ENCODE measurements at regions not wholly inside any gene's neighbourhood (a gene's known extent, or its start where the extent isn't known, plus 50 kb on each side); places are given as distances from the start of the nearest gene placed in this dataset.

DNA sequence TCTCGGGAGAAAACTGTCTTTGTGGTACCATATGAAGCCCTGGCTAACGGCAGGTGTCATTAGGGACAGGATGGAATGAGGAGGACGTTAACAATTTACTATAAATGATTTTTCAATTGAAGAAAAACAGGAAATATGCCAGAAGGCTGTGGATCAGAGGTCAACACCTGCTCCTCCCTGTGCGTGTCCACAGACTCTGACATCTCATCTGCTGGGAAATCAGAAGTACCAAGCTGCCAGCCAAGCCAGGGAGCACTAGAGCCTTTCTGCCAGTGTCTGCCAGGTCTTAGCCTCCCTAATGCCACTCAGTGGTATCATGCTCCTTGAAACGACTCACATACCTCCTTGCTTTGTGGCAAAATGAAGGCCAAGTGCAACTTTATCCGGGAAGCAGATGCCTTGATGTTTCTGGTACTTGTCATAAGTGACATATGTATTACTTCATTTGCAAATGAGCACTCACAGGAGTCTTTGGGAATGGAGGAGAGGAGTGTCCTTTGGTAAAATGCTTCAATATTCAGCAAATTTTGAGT, 541.1 kb downstream of the SATB2 start:
- TF ChIP-seq, protein P1, sequence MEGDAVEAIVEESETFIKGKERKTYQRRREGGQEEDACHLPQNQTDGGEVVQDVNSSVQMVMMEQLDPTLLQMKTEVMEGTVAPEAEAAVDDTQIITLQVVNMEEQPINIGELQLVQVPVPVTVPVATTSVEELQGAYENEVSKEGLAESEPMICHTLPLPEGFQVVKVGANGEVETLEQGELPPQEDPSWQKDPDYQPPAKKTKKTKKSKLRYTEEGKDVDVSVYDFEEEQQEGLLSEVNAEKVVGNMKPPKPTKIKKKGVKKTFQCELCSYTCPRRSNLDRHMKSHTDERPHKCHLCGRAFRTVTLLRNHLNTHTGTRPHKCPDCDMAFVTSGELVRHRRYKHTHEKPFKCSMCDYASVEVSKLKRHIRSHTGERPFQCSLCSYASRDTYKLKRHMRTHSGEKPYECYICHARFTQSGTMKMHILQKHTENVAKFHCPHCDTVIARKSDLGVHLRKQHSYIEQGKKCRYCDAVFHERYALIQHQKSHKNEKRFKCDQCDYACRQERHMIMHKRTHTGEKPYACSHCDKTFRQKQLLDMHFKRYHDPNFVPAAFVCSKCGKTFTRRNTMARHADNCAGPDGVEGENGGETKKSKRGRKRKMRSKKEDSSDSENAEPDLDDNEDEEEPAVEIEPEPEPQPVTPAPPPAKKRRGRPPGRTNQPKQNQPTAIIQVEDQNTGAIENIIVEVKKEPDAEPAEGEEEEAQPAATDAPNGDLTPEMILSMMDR (IDR thresholded peaks at IDR 0.05; ENCODE audit: extremely low read depth in 1 of 2, insufficient read depth in 1 of 2, low read depth in 1 of 2, low read length in 2 of 2) = no peak
- TF ChIP-seq GATA2 (IDR thresholded peaks at IDR 0.05; ENCODE audit: insufficient read depth, insufficient read length, low read depth, low read length) (no peak), JUN (IDR thresholded peaks at IDR 0.05; ENCODE audit: borderline replicate concordance, insufficient read depth, insufficient read length, low read depth) (no peak)
- H3K4me1 ChIP-seq (ENCODE audit: control insufficient read depth, extremely low read depth, insufficient read depth, low read length) = no peaks in the 10 kb centered on the region
- dilution Hi-C loops (cut with MboI; ENCODE audit: extremely low pct_ligation_motif_present, low sequenced_read_pairs) = no loop called here
- no peaks in the 10 kb centered on the region for H4K20me1 ChIP-seq (replicated peaks; ENCODE audit: control insufficient read depth, extremely low read depth, insufficient read depth, low read length)
- no peak overlapping the region for H3K9ac ChIP-seq (replicated peaks; ENCODE audit: extremely low read depth, insufficient read depth, low read length)
- DNase-seq (ENCODE audit: low read depth, low spot score) (no peak), FAIRE-seq (no peak)
- POLR2A ChIA-PET = no interaction called here
- no TSS peak for BruUV-seq (replicated peaks)
- H3K27me3 ChIP-seq (ENCODE audit: control insufficient read depth in 2 of 2, insufficient read depth in 2 of 2, low read length in 2 of 2) = no peaks in the 10 kb centered on the region
- no peak overlapping the region for H3K27ac ChIP-seq (ENCODE audit: insufficient read depth, low read depth, low read length)
- no peak overlapping the region for H3K4me2 ChIP-seq (ENCODE audit: insufficient read depth, low read length)
- H3K9me1 ChIP-seq (replicated peaks; ENCODE audit: control insufficient read depth, extremely low read depth, insufficient read depth, low read length) = no peaks in the 10 kb centered on the region
- peaks cover 5% of the 10 kb centered on the region for H3K9me3 ChIP-seq (replicated peaks; ENCODE audit: control insufficient read depth, insufficient read depth, low read length)
- H3K79me2 ChIP-seq (ENCODE audit: control insufficient read depth, insufficient read depth, low read length) = no peaks in the 10 kb centered on the region
- no peak overlapping the region for H2AFZ ChIP-seq (ENCODE audit: low read depth, low read length)
- H3K36me3 ChIP-seq (ENCODE audit: control insufficient read depth in 2 of 2, extremely low read depth in 1 of 2, insufficient read depth in 2 of 2, low read length in 2 of 2) = no peaks in the 10 kb centered on the region
- intact Hi-C loops (cut with micrococcal nuclease) = no loop called here
- no peak overlapping the region for H3K4me3 ChIP-seq (replicated peaks in 1 of 3; ENCODE audit: insufficient read depth in 1 of 3, low read depth in 1 of 3, low read length in 3 of 3)
- CTCF ChIA-PET = interaction anchor here (0.6 kb wide), 1 partner anchor 383 kb away, joined by 3 read pairs; no protein-coding TSS in a partner anchor

DNA sequence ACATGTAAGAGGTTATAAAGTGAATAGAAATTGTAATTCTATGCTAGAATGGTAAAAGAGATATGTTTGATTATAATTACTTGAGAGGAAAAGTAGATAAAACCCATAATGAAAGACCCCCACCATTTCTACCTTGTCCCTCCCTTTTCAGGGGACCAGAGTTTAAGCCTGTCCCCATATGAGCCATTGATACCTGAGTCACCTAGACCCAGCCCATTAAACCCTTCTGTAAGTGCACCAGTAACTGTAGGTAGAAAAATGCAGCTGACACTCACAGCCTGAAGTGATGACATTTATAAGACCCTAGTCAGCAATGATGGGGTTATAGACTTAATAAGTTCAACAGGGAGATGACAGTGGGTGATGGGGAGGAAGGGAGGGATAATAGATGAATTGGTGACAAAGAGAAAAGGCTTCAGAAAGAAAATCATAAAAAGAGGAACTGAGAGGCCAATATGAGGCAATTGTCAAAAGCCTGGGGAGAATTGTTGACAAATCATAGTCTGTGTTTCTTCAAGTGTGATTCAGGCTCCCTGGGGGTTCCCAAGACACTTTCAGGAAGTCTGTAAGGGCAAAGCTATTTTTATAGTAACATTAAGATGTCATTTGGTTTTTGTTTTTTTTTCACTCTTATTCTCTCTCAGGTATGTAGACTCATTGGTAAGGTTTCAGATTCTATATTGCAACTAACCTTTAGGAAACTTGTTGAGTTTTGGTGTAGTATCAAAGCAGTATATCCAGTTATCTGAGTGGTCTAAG, 544.2 kb downstream of the SATB2 start:
- Histone ChIP-seq H3K27me3 (ENCODE audit: control insufficient read depth in 2 of 2, insufficient read depth in 2 of 2, low read length in 2 of 2) (no peaks in the 10 kb centered on the region), H3K9me1 (replicated peaks; ENCODE audit: control insufficient read depth, extremely low read depth, insufficient read depth, low read length) (no peaks in the 10 kb centered on the region), H3K4me2 (ENCODE audit: insufficient read depth, low read length) (no peak overlapping the region), H3K4me3 (replicated peaks in 1 of 3; ENCODE audit: insufficient read depth in 1 of 3, low read depth in 1 of 3, low read length in 3 of 3) (no peak overlapping the region), H3K9ac (replicated peaks; ENCODE audit: extremely low read depth, insufficient read depth, low read length) (no peak overlapping the region), H3K9me3 (replicated peaks; ENCODE audit: control insufficient read depth, insufficient read depth, low read length) (peaks cover 5% of the 10 kb centered on the region), H3K27ac (ENCODE audit: insufficient read depth, low read depth, low read length) (no peak overlapping the region), H4K20me1 (replicated peaks; ENCODE audit: control insufficient read depth, extremely low read depth, insufficient read depth, low read length) (no peaks in the 10 kb centered on the region), H3K4me1 (ENCODE audit: control insufficient read depth, extremely low read depth, insufficient read depth, low read length) (no peaks in the 10 kb centered on the region), H2AFZ (ENCODE audit: low read depth, low read length) (no peak overlapping the region), H3K79me2 (ENCODE audit: control insufficient read depth, insufficient read depth, low read length) (no peaks in the 10 kb centered on the region), H3K36me3 (ENCODE audit: control insufficient read depth in 2 of 2, extremely low read depth in 1 of 2, insufficient read depth in 2 of 2, low read length in 2 of 2) (no peaks in the 10 kb centered on the region)
- POLR2A ChIA-PET = no interaction called here
- no peak for DNase-seq (ENCODE audit: low read depth, low spot score)
- no peak for FAIRE-seq
- TF ChIP-seq GATA2 (IDR thresholded peaks at IDR 0.05; ENCODE audit: insufficient read depth, insufficient read length, low read depth, low read length) = no peak
- TF ChIP-seq, protein P1 (IDR thresholded peaks at IDR 0.05; ENCODE audit: extremely low read depth in 1 of 2, insufficient read depth in 1 of 2, low read depth in 1 of 2, low read length in 2 of 2) = no peak
- no peak for TF ChIP-seq JUN (IDR thresholded peaks at IDR 0.05; ENCODE audit: borderline replicate concordance, insufficient read depth, insufficient read length, low read depth)
- TF ChIP-seq MYC (IDR thresholded peaks at IDR 0.05; ENCODE audit: low read depth, low read length) = no peak
- no peak for TF ChIP-seq EZH2 (IDR thresholded peaks at IDR 0.05; ENCODE audit: borderline replicate concordance, low read depth, low read length, severe bottlenecking)
- TF ChIP-seq, protein P2, sequence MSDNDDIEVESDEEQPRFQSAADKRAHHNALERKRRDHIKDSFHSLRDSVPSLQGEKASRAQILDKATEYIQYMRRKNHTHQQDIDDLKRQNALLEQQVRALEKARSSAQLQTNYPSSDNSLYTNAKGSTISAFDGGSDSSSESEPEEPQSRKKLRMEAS (IDR thresholded peaks at IDR 0.05; ENCODE audit: insufficient read depth, insufficient read length) = no peak
- TF ChIP-seq POLR2A (IDR thresholded peaks at IDR 0.05; ENCODE audit: low read depth, low read length) = no peak
- no peak for TF ChIP-seq POLR2AphosphoS5 (IDR thresholded peaks at IDR 0.05; ENCODE audit: insufficient read depth, low read depth, low read length)
- TF ChIP-seq FOS (IDR thresholded peaks at IDR 0.05; ENCODE audit: borderline replicate concordance, insufficient read depth, low read length) = no peak
- dilution Hi-C loops (cut with MboI; ENCODE audit: extremely low pct_ligation_motif_present, low sequenced_read_pairs) = no loop called here
- CTCF ChIA-PET = no interaction called here
- BruUV-seq (replicated peaks) = no TSS peak
- intact Hi-C loops (cut with micrococcal nuclease) = no loop called here
